Kidney (tissue), 13 donors: ENCODE measurements at regions not wholly inside any gene's neighbourhood (a gene's known extent, or its start where the extent isn't known, plus 50 kb on each side); places are given as distances from the start of the nearest gene placed in this dataset.

Experiments
- DNase-seq, 5 donors: peaks; one replicate each; pipeline ENCODE4 v3.0.0-alpha.2; 2013 to 2020
- FAIRE-seq: peaks from 2 replicates; lab custom pipeline; 2012; peaks lifted over from hg19 to GRCh38; lab: Jason Lieb, UNC
- H3K27ac ChIP-seq, 2 donors: one replicate each; pipeline ENCODE4 v1.7.0; 2013; ENCODE audit warnings: low read depth in 2 of 2, low read length in 2 of 2, inconsistent platforms in 1 of 2
- H3K27me3 ChIP-seq: one replicate; pipeline ENCODE4 v1.7.1; 2013; ENCODE audit warnings: low read length, inconsistent platforms; ENCODE audit not compliant: control insufficient read depth, insufficient read depth
- H3K36me3 ChIP-seq, 3 donors: one replicate each; pipeline versions ENCODE4 v1.7.0 to v1.7.1; 2013; ENCODE audit warnings: low read length in 3 of 3, control low read depth in 1 of 3, inconsistent platforms in 1 of 3; ENCODE audit not compliant: insufficient read depth in 3 of 3, control insufficient read depth in 2 of 3
- H3K4me1 ChIP-seq, 3 donors: one replicate each; pipeline versions ENCODE4 v1.7.0 to v1.7.1; 2013; ENCODE audit warnings: low read length in 3 of 3, inconsistent platforms in 1 of 3, low read depth in 1 of 3; ENCODE audit not compliant: control insufficient read depth in 2 of 3, insufficient read depth in 2 of 3
- H3K4me3 ChIP-seq, 3 donors: one replicate each; pipeline versions ENCODE4 v1.7.0 to v1.8.1; 2013; ENCODE audit warnings: low read length in 3 of 3, control low read depth in 1 of 3, inconsistent platforms in 1 of 3
- H3K9ac ChIP-seq, 3 donors: one replicate each; pipeline versions ENCODE4 v1.7.0 to v1.7.1; 2013; ENCODE audit warnings: low read length in 3 of 3, control low read depth in 1 of 3, inconsistent platforms in 1 of 3
- H3K9me3 ChIP-seq, 3 donors: one replicate each; pipeline versions ENCODE4 v1.7.0 to v1.7.1; 2013; ENCODE audit warnings: low read length in 3 of 3, control low read depth in 1 of 3, inconsistent platforms in 1 of 3; ENCODE audit not compliant: control insufficient read depth in 2 of 3, insufficient read depth in 1 of 3
- CTCF ChIP-seq: IDR thresholded peaks from 3 replicates; pipeline ENCODE4 v1.5.1; 2012; ENCODE audit warnings: mild to moderate bottlenecking, moderate library complexity, borderline replicate concordance; ENCODE audit not compliant: insufficient read depth; ENCODE audit errors: extremely low read depth
- intact Hi-C: fragments of 100-400 bp; cut with DNase I; formaldehyde crosslinking; loops from one replicate; pipeline ENCODE4 v1.11.1; 2022
- donor health status: control.
- donor health status: control.
- donor health status: control.
- donor health status: control.
- donor health status: control.
- donor health status: DM: yes; HTN: yes; CAD: no.
- donor health status: Normal renal cell carcinoma (clear cell type).

- Histone ChIP-seq H3K4me1 (no peaks in the 10 kb centered on the region), H3K4me3 (no peak overlapping the region)
These were observed 262.0 kb upstream of the TOPAZ1 start for GRCh38 chr3:43979645-43980044.

GRCh38 chr3:43994657-43995546 lies 246.8 kb upstream of the TOPAZ1 start:
- Histone ChIP-seq H3K4me1 (peaks cover 0 to 31% (median 0%) of the 10 kb centered on the region in 3 donors), H3K9me3 (peaks cover 0 to 11% (median 0%) of the 10 kb centered on the region in 3 donors), H3K4me3 (peak overlapping the region in 1 of 3 donors; percentile 64), H3K9ac (no peak overlapping the region), H3K36me3 (no peaks in the 10 kb centered on the region), H3K27me3 (peaks cover 42% of the 10 kb centered on the region), H3K27ac (no peak overlapping the region)
- no peak for FAIRE-seq
- intact Hi-C loops, result no loop called here
- peak in 4 of 5 donors; percentile 49 to 66 (median 58) for DNase-seq
- no peak for TF ChIP-seq CTCF

More at GRCh38 chr3:43979645-43980044, 262.0 kb upstream of the TOPAZ1 start:
- H3K27me3 ChIP-seq, result no peaks in the 10 kb centered on the region
- no peaks in the 10 kb centered on the region for H3K36me3 ChIP-seq
- H3K27ac ChIP-seq, result no peak overlapping the region
- H3K9me3 ChIP-seq, result peaks cover 0 to 8% (median 3%) of the 10 kb centered on the region in 3 donors
- FAIRE-seq (no peak), DNase-seq (no peak)
- no peak for TF ChIP-seq CTCF
- H3K9ac ChIP-seq, result no peak overlapping the region
- intact Hi-C loops, result no loop called here

GRCh38 chr3:43995547-43996378 lies 245.9 kb upstream of the TOPAZ1 start:
- FAIRE-seq, result no peak
- Histone ChIP-seq H3K9ac (no peak overlapping the region), H3K9me3 (peaks cover 0 to 10% (median 0%) of the 10 kb centered on the region in 3 donors), H3K27ac (no peak overlapping the region), H3K36me3 (no peaks in the 10 kb centered on the region), H3K27me3 (peaks cover 46% of the 10 kb centered on the region), H3K4me3 (peak overlapping the region in 2 of 3 donors; percentile 60 to 64), H3K4me1 (peaks cover 0 to 31% (median 0%) of the 10 kb centered on the region in 3 donors)
- intact Hi-C loops, result no loop called here
- TF ChIP-seq CTCF, result no peak
- DNase-seq, result peak in 3 of 5 donors; percentile 11 to 50 (median 19)
